Epithelial cell of esophagus (primary cell): ENCODE measurements at regions not wholly inside any gene's neighbourhood (a gene's known extent, or its start where the extent isn't known, plus 50 kb on each side); places are given as distances from the start of the nearest gene placed in this dataset.
A peak's percentile ranks its signal among the peaks of the same experiment; 100 is the strongest.

Experiments used
- DNase-seq: peaks from one replicate; pipeline ENCODE4 v3.0.0; 2010; ENCODE audit warnings: low read depth
- H3K4me3 ChIP-seq: 2 replicates; pipeline ENCODE4 v1.5.1; 2011; ENCODE audit warnings: mild to moderate bottlenecking, low read length, control low read depth
- CTCF ChIP-seq: IDR thresholded peaks from 2 replicates; pipeline ENCODE4 v1.5.1; 2011; ENCODE audit warnings: low read depth, mild to moderate bottlenecking, low read length, control low read depth, inconsistent platforms; ENCODE audit not compliant: insufficient read depth; ENCODE audit errors: missing control alignments

GRCh38 chr3:164235289-164236028, 842.8 kb downstream of the SI start:
- TF ChIP-seq CTCF: no peak
- H3K4me3 ChIP-seq: no peak overlapping the region
- no peak for DNase-seq

- DNase-seq: no peak
- H3K4me3 ChIP-seq: no peak overlapping the region
- TF ChIP-seq CTCF: no peak
Observed at GRCh38 chr3:164233951-164234350, 844.3 kb downstream of the SI start.

GRCh38 chr3:164231718-164232117, 846.6 kb downstream of the SI start:
- TF ChIP-seq CTCF: no peak
- no peak for DNase-seq
- no peak overlapping the region for H3K4me3 ChIP-seq

GRCh38 chr3:164230385-164231094, 847.8 kb downstream of the SI start:
- no peak overlapping the region for H3K4me3 ChIP-seq
- no peak for TF ChIP-seq CTCF
- peak; percentile 0 for DNase-seq

- no peak for TF ChIP-seq CTCF
- no peak overlapping the region for H3K4me3 ChIP-seq
- no peak for DNase-seq
Observed at GRCh38 chr3:164224126-164224525, 854.2 kb downstream of the SI start.

GRCh38 chr3:164222197-164222596, 856.1 kb downstream of the SI start:
- TF ChIP-seq CTCF: no peak
- DNase-seq: no peak

More at GRCh38 chr3:164222197-164222596, 856.1 kb downstream of the SI start:
- H3K4me3 ChIP-seq: no peak overlapping the region
